Fibroblast of lung (primary cell): ENCODE measurements at regions not wholly inside any gene's neighbourhood (a gene's known extent, or its start where the extent isn't known, plus 50 kb on each side); places are given as distances from the start of the nearest gene placed in this dataset.

Experiments
- CTCF ChIP-seq, 2 donors: IDR thresholded peaks in 1 of 2; conservative IDR thresholded peaks in 1 of 2; 1 replicate in 1 of 2; 2 replicates in 1 of 2; pipeline ENCODE4 v1.5.1; 2011 to 2012; ENCODE audit warnings: low read length in 2 of 2, control low read depth in 1 of 2, inconsistent platforms in 1 of 2, low read depth in 1 of 2, mild to moderate bottlenecking in 1 of 2
- EZH2 ChIP-seq: IDR thresholded peaks from 2 replicates; pipeline ENCODE4 v1.5.1; 2012; ENCODE audit warnings: low read length, control low read depth, mild to moderate bottlenecking; ENCODE audit errors: missing control alignments

GRCh38 chr3:72444656-72445223 lies 403.5 kb downstream of the SHQ1 start:
- TF ChIP-seq EZH2: no peak
- TF ChIP-seq CTCF (conservative IDR thresholded peaks at IDR 0.05 in 1 of 2, IDR thresholded peaks at IDR 0.05 in 1 of 2; ENCODE audit: low read depth in 1 of 2, low read length in 2 of 2): no peak
